Mesodermal cell (in vitro differentiated cells): ENCODE measurements at regions not wholly inside any gene's neighbourhood (a gene's known extent, or its start where the extent isn't known, plus 50 kb on each side); places are given as distances from the start of the nearest gene placed in this dataset.

Experiments used
- H3K27ac ChIP-seq: 2 replicates; pipeline ENCODE4 v1.7.0; 2013; ENCODE audit warnings: mild to moderate bottlenecking, low read depth, low read length, moderate library complexity; ENCODE audit not compliant: severe bottlenecking
- H3K36me3 ChIP-seq: 2 replicates; pipeline ENCODE4 v1.7.1; 2013; ENCODE audit warnings: mild to moderate bottlenecking, low read length, moderate library complexity; ENCODE audit not compliant: control insufficient read depth, insufficient read depth
- H3K4me1 ChIP-seq: one replicate; pipeline ENCODE4 v1.7.1; 2013; ENCODE audit warnings: mild to moderate bottlenecking, low read length; ENCODE audit not compliant: insufficient read depth, control insufficient read depth, poor library complexity, severe bottlenecking
- H3K4me3 ChIP-seq: 2 replicates; pipeline ENCODE4 v1.7.0; 2013; ENCODE audit warnings: low read length, control low read depth, mild to moderate bottlenecking; ENCODE audit not compliant: insufficient read depth, poor library complexity, severe bottlenecking; ENCODE audit errors: extremely low read depth
- H3K9me3 ChIP-seq: 2 replicates; pipeline ENCODE4 v1.7.1; 2013; ENCODE audit warnings: mild to moderate bottlenecking, low read length, moderate library complexity; ENCODE audit not compliant: control insufficient read depth
- WGBS, 2 experiments: methylation state at CpG; one replicate each; pipeline ENCODE4 v1.1.5; 2013; ENCODE audit warnings: missing lambda C conversion rate in 2 of 2; ENCODE audit not compliant: insufficient coverage in 2 of 2; 5-methylcytosine and 5-hydroxymethylcytosine counted together

- 85% methylated on average over 4 of the region's 4 CpGs for WGBS, 2 experiments
- Histone ChIP-seq H3K36me3 (no peaks in the 10 kb centered on the region), H3K27ac (no peak overlapping the region), H3K4me3 (no peak overlapping the region), H3K4me1 (no peaks in the 10 kb centered on the region), H3K9me3 (no peaks in the 10 kb centered on the region)
Observed at GRCh38 chr19:31781542-31781941, 432.3 kb upstream of the TSHZ3 start.

GRCh38 chr19:31783592-31783991, 434.4 kb upstream of the TSHZ3 start:
- H3K9me3 ChIP-seq = no peaks in the 10 kb centered on the region

GRCh38 chr19:31784671-31785101, 435.4 kb upstream of the TSHZ3 start:
- Histone ChIP-seq H3K36me3 (no peaks in the 10 kb centered on the region), H3K4me3 (no peak overlapping the region), H3K27ac (no peak overlapping the region), H3K9me3 (no peaks in the 10 kb centered on the region), H3K4me1 (no peaks in the 10 kb centered on the region)
- WGBS, 2 experiments = 80 to 89% methylated on average over 2 of the region's 3 CpGs

More at GRCh38 chr19:31783592-31783991, 434.4 kb upstream of the TSHZ3 start:
- H3K36me3 ChIP-seq = no peaks in the 10 kb centered on the region
- no peak overlapping the region for H3K27ac ChIP-seq
- 86 to 90% methylated on average over 5 to 8 of the region's 9 CpGs for WGBS, 2 experiments
- H3K4me1 ChIP-seq = no peaks in the 10 kb centered on the region
- H3K4me3 ChIP-seq = no peak overlapping the region

GRCh38 chr19:31801611-31802010, 452.4 kb upstream of the TSHZ3 start:
- no peak overlapping the region for H3K4me3 ChIP-seq
- 80 to 88% methylated on average over 1 to 3 of the region's 4 CpGs for WGBS, 2 experiments
- no peaks in the 10 kb centered on the region for H3K36me3 ChIP-seq
- no peak overlapping the region for H3K27ac ChIP-seq
- no peaks in the 10 kb centered on the region for H3K9me3 ChIP-seq
- no peaks in the 10 kb centered on the region for H3K4me1 ChIP-seq

GRCh38 chr19:31803835-31804446, 454.7 kb upstream of the TSHZ3 start:
- Histone ChIP-seq H3K9me3 (no peaks in the 10 kb centered on the region), H3K4me1 (no peaks in the 10 kb centered on the region), H3K4me3 (no peak overlapping the region), H3K36me3 (no peaks in the 10 kb centered on the region), H3K27ac (no peak overlapping the region)
- WGBS, 2 experiments = 68 to 100% methylated on average over 1 to 3 of the region's 6 CpGs

GRCh38 chr19:31804668-31805067, 455.4 kb upstream of the TSHZ3 start:
- no CpG with 5 or more reads among the region's 2 CpGs for WGBS, 2 experiments
- H3K36me3 ChIP-seq = no peaks in the 10 kb centered on the region
- H3K4me3 ChIP-seq = no peak overlapping the region
- H3K9me3 ChIP-seq = no peaks in the 10 kb centered on the region
- no peak overlapping the region for H3K27ac ChIP-seq
- no peaks in the 10 kb centered on the region for H3K4me1 ChIP-seq

- H3K36me3 ChIP-seq = no peaks in the 10 kb centered on the region
- no peak overlapping the region for H3K27ac ChIP-seq
- whole genome bisulfite sequencing, 2 experiments = 91 to 94% methylated on average over 5 of the region's 6 CpGs
- no peak overlapping the region for H3K4me3 ChIP-seq
- H3K9me3 ChIP-seq = peaks cover 4% of the 10 kb centered on the region
- no peaks in the 10 kb centered on the region for H3K4me1 ChIP-seq
Observed at GRCh38 chr19:31810536-31811109, 461.4 kb upstream of the TSHZ3 start.

- H3K4me3 ChIP-seq = no peak overlapping the region
- no peak overlapping the region for H3K27ac ChIP-seq
- no peaks in the 10 kb centered on the region for H3K36me3 ChIP-seq
Observed at GRCh38 chr19:31817971-31818797, 468.9 kb upstream of the TSHZ3 start.

GRCh38 chr19:31818798-31819105, 469.5 kb upstream of the TSHZ3 start:
- 10 to 14% methylated on average over 1 to 2 of the region's 2 CpGs for WGBS, 2 experiments
- H3K9me3 ChIP-seq = peaks cover 4% of the 10 kb centered on the region
- no peak overlapping the region for H3K27ac ChIP-seq
- H3K4me1 ChIP-seq = peaks cover 4% of the 10 kb centered on the region
- H3K4me3 ChIP-seq = no peak overlapping the region
- H3K36me3 ChIP-seq = no peaks in the 10 kb centered on the region

More at GRCh38 chr19:31817971-31818797, 468.9 kb upstream of the TSHZ3 start:
- Histone ChIP-seq H3K9me3 (peaks cover 4% of the 10 kb centered on the region), H3K4me1 (peaks cover 4% of the 10 kb centered on the region)
- WGBS, 2 experiments = 86 to 88% methylated on average over 3 to 4 of the region's 6 CpGs

GRCh38 chr19:31819837-31820236, 470.6 kb upstream of the TSHZ3 start:
- H3K9me3 ChIP-seq = no peaks in the 10 kb centered on the region
- no peak overlapping the region for H3K4me3 ChIP-seq
- peaks cover 4% of the 10 kb centered on the region for H3K4me1 ChIP-seq
- H3K27ac ChIP-seq = no peak overlapping the region
- no peaks in the 10 kb centered on the region for H3K36me3 ChIP-seq

GRCh38 chr19:31821346-31821745, 472.1 kb upstream of the TSHZ3 start:
- H3K36me3 ChIP-seq = no peaks in the 10 kb centered on the region
- 80 to 86% methylated on average over 1 to 2 of the region's 2 CpGs for WGBS, 2 experiments
- H3K4me3 ChIP-seq = no peak overlapping the region
- H3K4me1 ChIP-seq = peaks cover 4% of the 10 kb centered on the region
- H3K27ac ChIP-seq = no peak overlapping the region
- H3K9me3 ChIP-seq = no peaks in the 10 kb centered on the region
